ENCODE measurements at regions not wholly inside any gene's neighbourhood (a gene's known extent, or its start where the extent isn't known, plus 50 kb on each side); places are given as distances from the start of the nearest gene placed in this dataset.

- H2AFZ ChIP-seq (ENCODE audit: low read depth, low read length), result no peak overlapping the region
- no peaks in the 10 kb centered on the region for H4K20me1 ChIP-seq (replicated peaks; ENCODE audit: control insufficient read depth, extremely low read depth, insufficient read depth, low read length)
- H3K27me3 ChIP-seq (ENCODE audit: control insufficient read depth in 2 of 2, insufficient read depth in 2 of 2, low read length in 2 of 2), result no peaks in the 10 kb centered on the region
- BruUV-seq (replicated peaks), result no TSS peak
- POLR2A ChIA-PET, result no interaction called here
- no peak overlapping the region for H3K4me3 ChIP-seq (replicated peaks in 1 of 3; ENCODE audit: insufficient read depth in 1 of 3, low read depth in 1 of 3, low read length in 3 of 3)
- TF ChIP-seq POLR2A (IDR thresholded peaks at IDR 0.05; ENCODE audit: low read depth, low read length) (no peak), GATA2 (IDR thresholded peaks at IDR 0.05; ENCODE audit: insufficient read depth, insufficient read length, low read depth, low read length) (no peak), MYC (IDR thresholded peaks at IDR 0.05; ENCODE audit: low read depth, low read length) (no peak)
- TF ChIP-seq, protein P1, sequence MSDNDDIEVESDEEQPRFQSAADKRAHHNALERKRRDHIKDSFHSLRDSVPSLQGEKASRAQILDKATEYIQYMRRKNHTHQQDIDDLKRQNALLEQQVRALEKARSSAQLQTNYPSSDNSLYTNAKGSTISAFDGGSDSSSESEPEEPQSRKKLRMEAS (IDR thresholded peaks at IDR 0.05; ENCODE audit: insufficient read depth, insufficient read length), result no peak
- dilution Hi-C loops (cut with MboI; ENCODE audit: extremely low pct_ligation_motif_present, low sequenced_read_pairs) (no loop called here), intact Hi-C loops (cut with micrococcal nuclease) (no loop called here)
- H3K9me1 ChIP-seq (replicated peaks; ENCODE audit: control insufficient read depth, extremely low read depth, insufficient read depth, low read length), result no peaks in the 10 kb centered on the region
- FAIRE-seq, result no peak
- no peak for DNase-seq (ENCODE audit: low read depth, low spot score)
- H3K9me3 ChIP-seq (replicated peaks; ENCODE audit: control insufficient read depth, insufficient read depth, low read length), result no peaks in the 10 kb centered on the region
- no peak overlapping the region for H3K9ac ChIP-seq (replicated peaks; ENCODE audit: extremely low read depth, insufficient read depth, low read length)
- no peaks in the 10 kb centered on the region for H3K4me1 ChIP-seq (ENCODE audit: control insufficient read depth, extremely low read depth, insufficient read depth, low read length)
- H3K36me3 ChIP-seq (ENCODE audit: control insufficient read depth in 2 of 2, extremely low read depth in 1 of 2, insufficient read depth in 2 of 2, low read length in 2 of 2), result no peaks in the 10 kb centered on the region
- CTCF ChIA-PET, result no interaction called here
- no peak overlapping the region for H3K4me2 ChIP-seq (ENCODE audit: insufficient read depth, low read length)
- no peaks in the 10 kb centered on the region for H3K79me2 ChIP-seq (ENCODE audit: control insufficient read depth, insufficient read depth, low read length)
- H3K27ac ChIP-seq (ENCODE audit: insufficient read depth, low read depth, low read length), result no peak overlapping the region
Measured at GRCh38 chr11:97432926-97433325, 1043.1 kb downstream of the JRKL start.

GRCh38 chr11:97445561-97445960 lies 1055.7 kb downstream of the JRKL start:
- Histone ChIP-seq H3K4me2 (ENCODE audit: insufficient read depth, low read length) (no peak overlapping the region), H3K79me2 (ENCODE audit: control insufficient read depth, insufficient read depth, low read length) (no peaks in the 10 kb centered on the region), H3K9me1 (replicated peaks; ENCODE audit: control insufficient read depth, extremely low read depth, insufficient read depth, low read length) (no peaks in the 10 kb centered on the region), H3K4me3 (replicated peaks in 1 of 3; ENCODE audit: insufficient read depth in 1 of 3, low read depth in 1 of 3, low read length in 3 of 3) (no peak overlapping the region), H3K9ac (replicated peaks; ENCODE audit: extremely low read depth, insufficient read depth, low read length) (no peak overlapping the region), H3K9me3 (replicated peaks; ENCODE audit: control insufficient read depth, insufficient read depth, low read length) (no peaks in the 10 kb centered on the region), H3K27ac (ENCODE audit: insufficient read depth, low read depth, low read length) (no peak overlapping the region), H3K27me3 (ENCODE audit: control insufficient read depth in 2 of 2, insufficient read depth in 2 of 2, low read length in 2 of 2) (no peaks in the 10 kb centered on the region), H3K4me1 (ENCODE audit: control insufficient read depth, extremely low read depth, insufficient read depth, low read length) (no peaks in the 10 kb centered on the region), H2AFZ (ENCODE audit: low read depth, low read length) (no peak overlapping the region), H3K36me3 (ENCODE audit: control insufficient read depth in 2 of 2, extremely low read depth in 1 of 2, insufficient read depth in 2 of 2, low read length in 2 of 2) (no peaks in the 10 kb centered on the region), H4K20me1 (replicated peaks; ENCODE audit: control insufficient read depth, extremely low read depth, insufficient read depth, low read length) (no peaks in the 10 kb centered on the region)
- dilution Hi-C loops (cut with MboI; ENCODE audit: extremely low pct_ligation_motif_present, low sequenced_read_pairs) (no loop called here), intact Hi-C loops (cut with micrococcal nuclease) (no loop called here)
- TF ChIP-seq POLR2A (IDR thresholded peaks at IDR 0.05; ENCODE audit: low read depth, low read length) (no peak), MYC (IDR thresholded peaks at IDR 0.05; ENCODE audit: low read depth, low read length) (no peak), GATA2 (IDR thresholded peaks at IDR 0.05; ENCODE audit: insufficient read depth, insufficient read length, low read depth, low read length) (no peak), POLR2AphosphoS5 (IDR thresholded peaks at IDR 0.05; ENCODE audit: insufficient read depth, low read depth, low read length) (no peak), FOS (IDR thresholded peaks at IDR 0.05; ENCODE audit: borderline replicate concordance, insufficient read depth, low read length) (no peak), CTCF (IDR thresholded peaks at IDR 0.05; ENCODE audit: extremely low read depth in 1 of 2, insufficient read depth in 1 of 2, low read depth in 1 of 2, low read length in 2 of 2) (no peak), JUN (IDR thresholded peaks at IDR 0.05; ENCODE audit: borderline replicate concordance, insufficient read depth, insufficient read length, low read depth) (no peak), EZH2 (IDR thresholded peaks at IDR 0.05; ENCODE audit: borderline replicate concordance, low read depth, low read length, severe bottlenecking) (no peak)
- TF ChIP-seq, protein P1 (IDR thresholded peaks at IDR 0.05; ENCODE audit: insufficient read depth, insufficient read length), result no peak
- BruUV-seq (replicated peaks), result no TSS peak
- CTCF ChIA-PET, result interaction anchor here (0.8 kb wide), 1 partner anchor 9 kb away, joined by 3 read pairs; no protein-coding TSS in a partner anchor
- no peak for FAIRE-seq
- no peak for DNase-seq (ENCODE audit: low read depth, low spot score)
- POLR2A ChIA-PET, result no interaction called here

Measured in endothelial cell of umbilical vein (primary cell).